DMS114 treated with DMSO at 0.1 percent for 48 hours (cell line): ENCODE measurements at regions not wholly inside any gene's neighbourhood (a gene's known extent, or its start where the extent isn't known, plus 50 kb on each side); places are given as distances from the start of the nearest gene placed in this dataset.

ENCODE experiments used
- DNase-seq: peaks from one replicate; lab custom pipeline; 2025; ENCODE audit not compliant: unreplicated experiment; lab: John Stamatoyannopoulos, UW

DNA sequence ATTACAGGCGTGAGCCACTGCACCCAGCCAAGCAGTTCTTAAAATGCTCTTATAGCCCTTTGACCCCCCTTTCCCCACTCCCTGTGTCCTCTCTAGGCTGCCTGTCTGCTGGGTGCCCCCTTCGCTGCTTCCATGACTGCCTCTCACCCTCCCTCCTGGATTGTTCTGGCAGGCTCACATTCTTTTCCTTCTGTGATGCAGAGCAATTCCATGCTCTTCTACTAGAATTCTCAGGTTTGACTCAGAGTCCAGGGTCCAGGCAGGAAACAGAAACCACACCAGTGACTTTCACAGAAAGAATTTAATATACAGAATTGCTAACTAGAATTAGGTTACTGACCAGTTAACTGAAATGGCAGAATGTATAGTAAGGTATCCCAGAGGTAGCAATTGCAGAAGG is 244.8 kb downstream of the BAMBI start:
- no peak for DNase-seq

DNA sequence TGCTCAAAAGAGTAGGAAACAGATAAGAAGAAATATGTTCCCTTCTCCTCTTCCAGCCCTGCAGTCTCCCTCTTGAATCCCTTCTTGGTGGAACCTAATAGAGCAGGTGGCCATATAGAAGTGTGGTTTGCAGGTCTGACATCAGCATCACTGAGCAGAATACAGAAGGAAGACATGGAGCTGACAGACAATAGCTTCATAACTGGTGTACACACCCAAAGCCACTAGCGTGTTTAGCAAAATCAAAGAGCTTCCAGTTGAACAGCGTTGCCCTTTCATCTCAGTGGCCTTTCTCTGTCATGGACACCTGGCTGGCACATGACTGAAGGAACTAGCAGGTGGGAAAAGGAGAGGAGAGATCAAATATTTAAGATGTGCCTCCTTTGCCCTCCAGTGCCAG is 245.5 kb downstream of the BAMBI start:
- DNase-seq: no peak

DNA sequence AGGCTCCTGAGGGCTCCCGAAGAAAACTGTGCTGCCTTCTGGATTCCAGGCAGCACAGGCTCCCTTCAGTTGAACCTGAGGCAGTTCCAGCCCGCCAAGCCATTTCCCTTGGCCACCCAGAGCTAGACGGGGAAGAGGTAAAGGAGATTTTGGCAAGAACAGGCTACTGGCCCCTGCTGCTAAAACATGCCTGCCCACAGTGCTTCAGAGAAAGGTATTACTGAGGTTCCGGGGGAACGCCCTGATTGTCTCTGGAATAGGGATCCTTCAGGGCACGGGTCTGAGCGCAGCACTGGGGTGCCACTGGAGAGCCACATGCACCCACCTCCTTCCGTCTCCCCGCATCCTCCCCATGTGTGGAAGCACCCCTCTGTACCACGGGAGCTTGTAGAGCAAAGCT is 247.4 kb downstream of the BAMBI start:
- DNase-seq: no peak

DNA sequence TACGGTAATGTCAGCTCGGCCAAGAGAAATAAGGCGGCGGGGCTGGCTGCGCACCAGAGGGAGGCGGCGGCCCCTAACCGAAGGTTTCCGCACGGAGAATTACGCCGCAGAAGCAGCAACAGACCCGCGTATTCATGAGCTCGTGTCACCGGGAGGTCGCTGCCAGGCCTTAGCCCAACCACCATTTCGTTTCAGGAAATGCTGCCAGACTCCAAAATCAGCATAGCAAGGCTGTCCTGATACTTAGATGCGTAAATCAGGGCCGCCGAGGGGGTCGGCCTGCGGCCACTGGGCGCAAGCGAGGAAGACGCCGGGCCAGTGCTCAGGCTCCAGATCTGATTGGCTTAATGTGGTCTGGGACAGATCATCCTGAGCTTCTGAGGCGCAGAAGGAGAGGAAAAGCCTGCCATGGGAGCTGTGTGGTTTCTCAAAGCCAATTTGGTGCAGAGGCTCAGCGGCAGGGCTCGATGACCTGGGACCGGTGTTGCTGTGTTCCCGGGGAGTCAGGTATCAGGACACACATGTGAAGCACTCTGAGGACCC is 247.9 kb downstream of the BAMBI start:
- no peak for DNase-seq

DNA sequence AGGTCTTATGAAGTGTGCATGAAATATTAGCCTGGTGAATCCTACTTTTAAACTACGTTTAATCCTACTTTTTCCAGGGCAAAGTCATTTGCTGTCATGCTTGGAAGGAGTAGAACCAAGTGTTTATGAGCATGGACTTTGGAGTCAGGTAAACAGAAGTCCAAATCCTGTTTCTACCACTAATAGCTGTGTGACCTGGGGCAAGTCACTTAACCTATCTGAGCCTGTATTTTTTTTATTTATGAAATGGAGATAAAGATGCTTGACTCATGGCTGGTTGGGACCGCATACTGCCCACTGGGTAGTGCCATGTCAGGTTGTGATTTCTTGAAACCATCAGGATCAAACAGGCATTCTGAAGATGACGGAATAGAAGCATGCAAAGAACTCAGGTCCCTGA is 249.6 kb downstream of the BAMBI start:
- DNase-seq: no peak

DNA sequence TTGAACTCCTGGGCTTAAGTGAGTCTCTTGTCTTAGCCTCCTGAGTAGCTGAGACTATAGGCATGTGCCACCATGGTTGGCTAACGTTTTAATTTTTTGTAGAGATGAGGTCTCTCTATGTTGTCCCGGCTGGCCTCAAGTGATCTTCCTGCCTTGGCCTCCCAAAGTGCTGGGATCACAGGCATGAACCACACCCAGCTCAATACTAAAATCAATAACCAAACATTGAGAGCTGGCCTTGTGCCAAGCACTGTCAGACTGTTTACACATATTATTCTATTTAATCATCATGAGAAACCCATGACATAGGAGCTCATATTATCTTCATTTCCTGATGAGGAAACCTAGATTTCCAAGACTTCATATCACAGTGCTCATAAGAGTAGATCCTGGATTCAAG is 251.2 kb downstream of the BAMBI start:
- no peak for DNase-seq

DNA sequence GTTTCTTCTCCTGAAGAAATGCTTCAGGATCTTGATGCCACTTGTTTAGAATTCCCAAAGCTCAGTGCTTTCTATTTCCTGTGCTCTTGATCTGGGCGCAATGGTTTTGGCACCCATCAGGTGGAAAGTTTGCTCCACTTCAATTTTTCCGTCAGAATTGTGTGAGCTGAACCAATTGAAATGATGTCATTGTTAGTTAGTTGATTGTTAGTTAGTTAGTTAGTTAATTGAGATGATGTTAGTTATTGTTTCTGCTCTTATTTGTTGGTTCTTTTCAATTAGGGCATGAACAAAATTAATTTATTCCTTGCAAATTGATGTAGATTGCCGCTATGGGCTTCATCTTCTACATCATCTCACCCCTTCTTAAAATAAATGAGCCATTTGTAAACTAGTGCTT is 252.6 kb downstream of the BAMBI start:
- DNase-seq: no peak

DNA sequence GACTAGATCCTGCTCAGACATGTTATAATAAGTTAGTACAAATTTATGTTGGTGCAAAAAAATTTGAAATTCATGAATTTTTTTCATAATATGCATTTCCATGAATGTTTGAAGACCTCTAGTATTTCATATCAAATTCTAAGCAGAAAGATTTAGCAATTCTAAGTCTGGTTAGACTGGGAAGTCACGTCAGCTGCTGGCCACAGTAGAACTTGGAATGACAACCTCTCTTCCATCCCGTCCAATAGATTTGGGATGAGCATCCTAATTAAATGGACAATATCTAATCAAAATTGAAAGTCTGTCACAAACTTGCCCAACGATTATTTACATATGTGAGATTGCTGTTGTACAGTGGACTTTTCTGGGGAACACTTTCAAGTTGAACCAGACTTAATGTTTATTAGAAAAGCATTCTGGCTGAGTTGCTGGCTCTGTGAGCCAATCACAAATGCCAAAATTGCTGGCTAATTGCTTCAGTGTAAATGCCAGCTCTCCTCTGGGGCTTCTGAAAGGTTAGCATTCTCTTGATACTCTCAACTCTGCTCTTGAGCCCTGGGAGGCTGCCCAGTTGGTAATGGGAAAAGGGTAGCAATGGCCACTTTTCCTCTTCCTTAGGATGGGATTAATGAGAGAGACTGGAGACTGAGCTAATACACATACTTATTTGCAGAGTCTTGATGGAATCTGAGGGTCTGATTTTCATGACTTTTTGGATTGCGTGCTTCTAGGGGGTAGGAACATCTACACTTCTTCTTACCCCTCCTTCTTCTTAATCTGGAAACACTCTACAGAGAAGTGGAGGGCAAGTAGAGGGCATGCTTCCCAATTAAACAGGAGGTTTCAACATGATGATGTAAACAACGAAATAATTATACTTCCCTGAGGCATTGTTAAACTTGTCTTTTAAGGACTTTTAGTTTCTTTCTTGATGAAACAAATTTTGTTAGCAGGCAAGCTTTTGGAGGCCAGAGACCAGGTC is 253.5 kb downstream of the BAMBI start:
- DNase-seq: no peak

DNA sequence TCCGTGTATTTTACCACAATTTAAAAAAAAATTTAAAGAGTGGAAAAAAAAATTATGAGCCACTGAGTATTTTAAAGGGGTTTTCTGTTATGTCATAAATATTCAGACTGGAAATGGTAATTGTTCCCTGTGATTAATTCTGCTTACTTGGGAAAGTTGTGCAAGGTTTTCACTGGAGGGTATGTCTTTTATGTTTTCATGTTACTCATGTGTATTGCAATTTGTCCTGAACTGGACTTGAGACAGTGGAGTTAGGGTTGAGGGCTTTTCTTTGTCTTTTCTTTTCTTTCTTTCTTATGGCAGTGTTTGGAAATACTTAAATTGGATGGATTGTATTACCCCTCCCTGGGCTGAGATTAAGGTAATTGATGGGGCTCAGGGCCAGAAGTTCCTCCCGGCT is 257.7 kb downstream of the BAMBI start:
- DNase-seq: no peak

DNA sequence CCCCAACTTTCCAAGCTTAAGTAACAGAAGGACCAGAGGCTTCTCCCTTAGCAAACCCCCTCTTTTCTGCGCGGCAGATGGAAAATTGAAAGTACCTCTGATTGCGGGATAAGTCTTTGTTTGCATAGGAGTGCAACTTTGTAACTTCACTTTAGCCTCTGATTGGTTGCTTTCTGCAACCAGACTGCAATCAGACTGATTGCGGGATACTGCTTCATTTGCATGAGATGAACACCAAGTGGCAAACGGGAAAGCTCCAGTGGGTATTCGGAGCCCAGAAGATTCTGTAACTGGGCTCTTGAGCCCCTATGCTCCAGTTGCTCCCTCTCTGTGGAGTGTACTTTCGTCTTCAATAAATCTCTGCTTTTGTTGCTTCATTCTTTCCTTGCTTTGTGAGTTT is 260.6 kb downstream of the BAMBI start:
- no peak for DNase-seq

DNA sequence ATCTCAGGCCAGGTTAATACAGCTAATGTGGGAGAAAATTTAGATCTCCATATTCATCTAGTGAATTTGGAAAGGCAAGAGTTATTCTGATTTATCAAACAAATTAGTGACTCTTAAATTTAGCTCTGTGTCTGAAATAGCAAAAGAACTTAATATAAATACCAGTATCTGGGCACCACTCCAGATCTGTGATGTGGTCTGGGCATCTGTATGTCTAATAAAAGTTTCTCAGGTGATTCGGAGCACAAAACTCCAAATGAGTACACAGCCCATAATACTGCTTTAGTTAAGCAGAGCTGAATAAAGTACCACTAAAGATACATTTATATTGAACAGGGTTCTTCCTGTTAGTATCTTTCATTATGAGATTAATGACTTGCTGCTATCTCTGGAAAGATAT is 261.4 kb downstream of the BAMBI start:
- DNase-seq: no peak

DNA sequence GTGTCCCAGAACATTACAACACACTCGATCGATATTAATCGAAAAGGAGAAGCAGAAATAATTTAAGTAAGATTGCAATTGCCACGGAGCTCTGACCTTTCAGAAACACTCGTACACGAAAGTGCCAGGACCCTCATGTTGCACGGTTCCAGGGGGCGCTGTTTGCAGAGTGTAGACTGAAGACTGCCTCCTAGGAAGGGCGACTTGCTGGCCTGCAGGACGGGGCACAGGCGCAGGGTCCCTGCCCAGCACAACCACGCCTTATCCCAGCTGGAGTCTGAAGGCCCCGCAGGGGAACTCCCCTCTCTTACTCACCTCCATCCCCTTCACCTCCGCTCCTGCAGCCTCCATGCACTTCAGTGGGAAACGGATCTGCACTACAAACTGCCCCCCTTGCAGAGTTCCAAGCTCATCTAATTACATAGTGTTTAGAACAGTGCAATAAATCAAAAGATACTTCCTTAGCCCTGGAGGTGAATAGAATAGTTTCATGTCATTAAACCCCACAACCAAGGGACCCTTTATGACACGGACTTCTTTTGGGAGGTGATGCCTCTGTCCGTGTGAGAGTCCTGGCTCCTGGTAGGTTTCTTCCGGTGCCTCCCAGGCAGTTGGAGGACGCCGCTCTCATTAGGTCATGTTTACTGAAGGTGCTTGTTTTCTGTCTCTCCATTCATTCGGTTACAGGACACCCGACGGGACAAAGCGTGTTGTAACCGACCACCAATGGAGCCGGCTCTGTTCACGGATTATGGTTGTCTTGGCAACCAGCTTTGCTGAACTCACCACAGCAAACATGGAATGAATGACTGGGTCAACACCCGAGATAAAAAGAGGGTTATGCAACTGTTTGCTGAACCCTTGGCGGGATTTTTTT is 262.2 kb downstream of the BAMBI start:
- no peak for DNase-seq

DNA sequence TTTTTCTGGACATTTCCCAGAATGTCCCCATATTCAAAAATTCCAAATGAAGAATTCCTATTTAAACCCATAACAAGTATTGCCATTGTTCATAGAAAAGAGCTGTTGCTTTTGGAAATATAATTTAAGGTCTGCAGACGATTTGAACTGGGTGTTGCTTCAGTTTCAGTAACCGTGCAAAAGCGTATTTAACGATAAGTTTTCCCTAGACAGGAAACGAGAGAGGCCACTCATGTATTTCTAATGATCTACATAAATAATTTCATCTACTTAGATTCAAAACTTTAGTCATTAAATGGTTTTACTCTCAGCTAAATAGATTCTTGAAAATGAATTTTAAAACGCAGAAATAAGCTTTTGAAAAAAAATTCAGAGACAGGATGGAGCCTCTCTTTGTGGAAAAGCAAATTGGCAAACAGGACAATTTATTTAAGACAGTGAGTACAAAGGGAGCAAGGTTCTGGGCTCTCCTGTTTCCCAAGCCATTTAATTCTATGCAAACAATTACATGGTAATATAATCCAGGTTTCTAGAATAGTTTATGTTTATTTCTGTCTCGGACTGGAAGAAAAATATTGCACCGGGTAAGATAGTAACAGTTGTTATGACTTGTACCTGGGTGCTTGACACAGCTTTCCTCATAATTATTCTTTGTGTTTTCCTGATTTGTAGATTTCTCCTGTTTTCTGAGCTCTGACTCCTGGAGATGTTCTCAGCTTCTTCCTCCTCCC is 263.0 kb downstream of the BAMBI start:
- DNase-seq: no peak

DNA sequence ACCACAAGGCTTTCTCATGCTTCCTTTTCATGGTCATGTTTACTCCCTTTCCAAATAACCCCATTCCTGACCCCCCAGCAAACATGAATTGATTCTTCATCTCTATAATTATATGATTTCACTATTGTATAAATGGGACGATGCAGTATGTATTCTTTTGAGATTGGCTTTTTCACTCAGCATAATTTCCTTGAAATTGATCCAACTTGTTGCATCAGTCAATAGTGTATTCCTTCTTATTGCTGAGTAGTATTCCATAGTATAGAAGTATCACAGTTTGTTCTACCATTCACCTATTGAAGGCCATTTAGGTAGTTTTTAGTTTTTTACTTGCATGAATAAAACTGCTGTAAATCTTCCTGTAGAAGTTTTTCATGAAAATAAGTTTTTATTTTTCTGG is 264.7 kb downstream of the BAMBI start:
- DNase-seq: no peak

DNA sequence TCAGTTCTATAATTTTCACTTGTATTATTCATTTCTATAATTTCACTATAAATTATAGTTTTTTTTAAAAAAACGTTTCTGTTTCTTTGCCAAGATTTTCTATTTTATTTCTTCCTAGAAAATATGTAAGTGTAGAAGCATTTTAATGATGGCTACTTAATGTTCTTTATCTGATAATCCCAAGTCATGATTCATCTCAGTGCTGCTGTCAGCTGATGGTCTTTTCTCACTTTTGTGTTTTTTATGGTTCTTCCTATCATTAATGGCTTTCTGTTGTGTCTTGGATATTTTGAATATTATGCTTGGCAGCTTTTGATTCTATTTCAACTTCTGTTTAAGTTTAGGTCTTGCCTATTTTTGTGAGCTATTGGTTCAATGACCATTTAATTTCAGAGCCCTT is 268.6 kb downstream of the BAMBI start:
- DNase-seq: no peak

DNA sequence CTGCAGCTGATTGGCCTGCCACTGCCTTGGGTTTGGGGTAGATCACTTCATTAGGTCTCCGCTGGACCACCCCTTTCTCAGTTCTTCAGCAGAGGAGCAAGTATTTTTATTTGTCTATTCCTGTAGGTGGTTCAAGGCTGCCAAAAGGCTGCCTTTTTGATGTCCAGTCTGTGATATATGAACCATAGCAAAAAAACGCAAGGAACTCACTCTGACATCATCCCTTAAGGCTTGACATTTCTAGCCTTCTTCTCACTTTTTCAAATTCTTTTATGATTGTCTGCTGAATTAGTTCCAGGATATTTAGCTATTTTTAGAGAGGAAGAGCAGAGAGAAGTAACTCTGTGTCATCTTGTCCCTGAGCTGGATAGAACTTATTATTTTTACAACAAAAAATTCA is 269.2 kb downstream of the BAMBI start:
- DNase-seq: no peak

DNA sequence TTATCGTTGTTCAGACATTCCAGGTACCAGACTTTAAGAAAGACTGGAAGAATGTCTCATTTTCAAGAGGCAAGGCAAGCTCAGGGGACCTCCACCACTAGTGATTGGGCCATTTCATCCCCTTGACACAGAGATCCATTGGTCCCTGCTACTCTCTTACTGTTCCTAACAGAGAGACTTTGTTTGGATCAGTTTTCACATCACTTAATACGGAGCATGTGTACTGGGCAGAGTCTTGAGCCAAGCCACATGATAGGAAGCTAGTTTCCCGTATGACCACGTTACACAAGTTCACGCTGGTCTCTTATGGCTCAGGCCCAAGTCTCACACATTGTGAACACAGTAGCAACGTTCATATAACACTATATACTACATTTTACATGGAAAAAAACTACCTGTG is 269.9 kb downstream of the BAMBI start:
- no peak for DNase-seq

DNA sequence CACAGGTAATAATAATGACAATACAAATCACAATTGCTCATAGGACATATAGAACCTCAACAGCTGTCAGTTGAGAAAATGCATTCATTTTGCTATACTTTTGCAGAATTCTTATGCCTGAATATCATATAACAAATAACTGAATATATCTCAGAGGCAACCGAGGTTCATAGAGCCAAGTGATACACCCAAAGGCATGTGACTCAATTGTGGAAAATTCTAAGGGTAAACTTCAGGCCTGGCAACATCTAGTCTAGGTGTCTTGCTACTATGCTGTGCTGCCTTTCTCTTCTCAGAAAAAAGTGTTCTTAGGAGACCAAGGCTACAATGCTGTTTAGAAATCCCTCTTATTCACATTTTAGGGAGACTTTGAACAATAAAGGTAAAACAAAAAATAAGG is 270.7 kb downstream of the BAMBI start:
- DNase-seq: no peak

DNA sequence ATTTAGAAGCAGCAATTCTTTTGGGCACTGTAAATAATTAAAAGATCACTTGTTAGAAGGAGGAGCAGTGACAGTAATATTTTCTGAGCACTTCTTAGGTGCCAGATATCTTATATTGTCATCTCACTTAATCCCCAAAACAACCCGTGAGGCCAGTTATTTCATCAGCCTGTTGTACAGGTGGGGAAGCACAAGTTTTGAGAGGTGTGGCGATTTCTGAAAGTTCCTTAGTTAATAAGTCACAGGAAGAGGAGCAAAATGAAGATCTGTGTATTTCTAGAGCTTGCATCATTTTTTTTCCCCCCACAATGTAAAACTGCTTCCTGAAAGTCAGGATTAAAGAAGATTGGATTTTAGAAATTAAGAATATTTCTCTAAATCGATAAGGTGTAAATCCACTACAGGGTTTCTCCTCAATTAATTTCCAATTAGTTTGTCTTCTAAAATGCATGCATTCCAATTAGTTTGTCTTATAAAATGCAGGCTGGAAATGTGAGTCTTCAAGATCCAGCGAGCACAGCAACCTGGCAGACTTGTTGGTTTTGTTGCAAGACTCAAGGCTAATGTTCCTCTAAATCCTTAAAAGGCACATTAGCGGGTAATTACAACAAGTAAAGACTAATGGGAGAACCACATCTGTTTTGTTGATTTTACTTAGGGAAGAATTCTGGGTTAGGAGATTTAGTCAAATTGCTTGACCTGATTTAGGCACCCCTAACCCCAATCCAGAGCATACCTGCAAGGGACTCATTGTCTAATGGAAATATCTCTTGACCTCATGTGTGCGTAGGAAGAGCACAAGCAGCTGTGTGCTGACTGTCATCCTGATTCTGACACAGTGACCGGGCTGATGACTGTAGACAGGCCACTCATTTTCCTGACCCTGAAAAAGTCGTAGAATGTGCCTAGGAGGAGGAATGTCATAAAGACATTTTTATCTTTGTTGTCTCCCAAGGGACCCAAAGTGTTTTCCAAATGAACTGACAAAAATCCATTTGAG is 272.0 kb downstream of the BAMBI start:
- DNase-seq: no peak

DNA sequence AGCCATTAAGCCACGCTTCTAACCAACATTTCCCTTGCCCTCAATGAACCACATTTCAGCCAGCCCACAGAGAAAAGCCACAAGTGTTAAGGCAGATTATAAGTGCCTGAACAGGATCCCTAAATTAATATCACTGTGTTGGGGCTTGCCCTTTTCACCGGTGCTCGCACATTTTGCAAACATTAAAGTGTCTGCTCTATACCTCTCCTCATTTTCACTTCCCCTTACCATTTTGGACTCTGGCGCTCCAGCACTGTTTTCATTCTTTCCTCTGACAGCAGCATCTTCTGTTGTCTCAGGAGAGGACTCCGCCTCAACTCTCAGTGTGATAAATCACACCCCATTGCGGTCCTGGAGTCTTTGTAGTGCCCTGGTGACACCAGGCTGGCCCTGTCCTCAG is 274.2 kb downstream of the BAMBI start:
- DNase-seq: no peak
